ENCODE measurements at regions not wholly inside any gene's neighbourhood (a gene's known extent, or its start where the extent isn't known, plus 50 kb on each side); places are given as distances from the start of the nearest gene placed in this dataset.

DNA sequence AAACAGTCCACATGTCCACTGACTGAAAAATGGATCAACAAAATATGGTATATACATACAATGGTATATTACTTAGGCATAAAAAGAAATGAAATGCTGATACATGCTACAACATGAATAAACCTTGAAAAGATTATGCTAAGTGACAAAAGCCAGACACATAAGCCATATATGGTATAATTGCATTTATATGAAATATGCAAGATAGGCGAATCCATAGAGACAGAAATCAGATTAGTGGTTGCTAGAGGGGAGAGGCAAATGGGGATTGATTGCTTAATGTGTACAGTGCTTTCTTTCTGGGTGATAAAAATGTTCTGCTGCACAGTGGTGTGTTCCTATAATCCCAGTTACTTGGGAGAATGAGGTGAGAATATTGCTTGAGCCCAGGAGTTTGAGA, 171.0 kb downstream of the CYP26B1 start:
- Histone ChIP-seq H3K27me3 (no peaks in the 10 kb centered on the region), H3K9me3 (no peaks in the 10 kb centered on the region), H3K4me1 (no peaks in the 10 kb centered on the region), H3K4me3 (ENCODE audit: low read depth, low read length) (no peak overlapping the region), H3K36me3 (no peaks in the 10 kb centered on the region)
- TF ChIP-seq CTCF (IDR thresholded peaks at IDR 0.05; ENCODE audit: low read depth, low read length): no peak
- no peak for DNase-seq

- no peaks in the 10 kb centered on the region for H3K4me1 ChIP-seq
- no peaks in the 10 kb centered on the region for H3K27me3 ChIP-seq
- DNase-seq: no peak
- no peak for TF ChIP-seq CTCF (IDR thresholded peaks at IDR 0.05; ENCODE audit: low read depth, low read length)
- H3K9me3 ChIP-seq: no peaks in the 10 kb centered on the region
- no peaks in the 10 kb centered on the region for H3K36me3 ChIP-seq
- no peak overlapping the region for H3K4me3 ChIP-seq (ENCODE audit: low read depth, low read length)
Observed at GRCh38 chr2:71974846-71975245, 172.8 kb downstream of the CYP26B1 start.

DNA sequence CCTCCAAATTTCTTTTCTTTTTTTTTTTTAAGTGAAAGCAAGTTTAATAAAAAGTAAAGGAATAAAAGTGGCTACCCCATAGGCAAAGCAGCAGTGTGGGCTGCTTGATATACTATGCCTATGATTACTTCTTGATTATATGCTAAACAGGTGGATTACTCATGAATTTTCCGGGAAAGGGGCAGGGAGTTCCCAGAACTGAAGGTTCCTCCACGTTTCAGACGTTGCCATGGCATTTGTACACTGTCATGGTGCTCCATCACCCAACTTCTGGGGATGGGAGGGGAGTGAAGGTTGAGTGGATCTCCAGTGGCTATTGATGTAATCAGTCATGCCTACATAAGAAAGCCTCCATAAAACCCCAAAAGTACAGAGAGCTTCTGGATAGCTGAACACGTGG, 176.2 kb downstream of the CYP26B1 start:
- no peaks in the 10 kb centered on the region for H3K36me3 ChIP-seq
- no peaks in the 10 kb centered on the region for H3K4me1 ChIP-seq
- no peaks in the 10 kb centered on the region for H3K27me3 ChIP-seq
- H3K9me3 ChIP-seq: no peaks in the 10 kb centered on the region
- H3K4me3 ChIP-seq (ENCODE audit: low read depth, low read length): no peak overlapping the region
- no peak for DNase-seq
- no peak for TF ChIP-seq CTCF (IDR thresholded peaks at IDR 0.05; ENCODE audit: low read depth, low read length)

DNA sequence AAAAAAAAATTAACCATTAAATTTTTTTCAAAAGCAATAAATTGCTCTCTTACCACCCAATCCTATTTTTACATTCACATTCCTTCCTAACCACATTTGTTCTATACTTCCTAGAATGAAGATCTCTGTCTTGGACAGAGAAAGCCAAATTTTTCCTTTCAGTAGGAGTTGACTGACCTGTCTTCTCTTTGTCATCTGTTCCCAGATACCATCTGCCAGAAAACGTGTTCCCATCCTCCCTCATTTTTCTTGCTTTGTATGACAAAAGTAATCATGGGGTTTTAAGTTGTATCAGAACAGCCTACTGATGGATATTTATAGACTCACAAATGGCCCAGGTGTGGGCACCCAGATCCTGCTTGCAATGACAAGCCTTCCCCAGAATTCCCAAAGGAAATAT, 182.1 kb downstream of the CYP26B1 start:
- DNase-seq: no peak
- Histone ChIP-seq H3K9me3 (no peaks in the 10 kb centered on the region), H3K4me1 (no peaks in the 10 kb centered on the region), H3K36me3 (no peaks in the 10 kb centered on the region), H3K4me3 (ENCODE audit: low read depth, low read length) (no peak overlapping the region), H3K27me3 (no peaks in the 10 kb centered on the region)
- TF ChIP-seq CTCF (IDR thresholded peaks at IDR 0.05; ENCODE audit: low read depth, low read length): no peak

DNA sequence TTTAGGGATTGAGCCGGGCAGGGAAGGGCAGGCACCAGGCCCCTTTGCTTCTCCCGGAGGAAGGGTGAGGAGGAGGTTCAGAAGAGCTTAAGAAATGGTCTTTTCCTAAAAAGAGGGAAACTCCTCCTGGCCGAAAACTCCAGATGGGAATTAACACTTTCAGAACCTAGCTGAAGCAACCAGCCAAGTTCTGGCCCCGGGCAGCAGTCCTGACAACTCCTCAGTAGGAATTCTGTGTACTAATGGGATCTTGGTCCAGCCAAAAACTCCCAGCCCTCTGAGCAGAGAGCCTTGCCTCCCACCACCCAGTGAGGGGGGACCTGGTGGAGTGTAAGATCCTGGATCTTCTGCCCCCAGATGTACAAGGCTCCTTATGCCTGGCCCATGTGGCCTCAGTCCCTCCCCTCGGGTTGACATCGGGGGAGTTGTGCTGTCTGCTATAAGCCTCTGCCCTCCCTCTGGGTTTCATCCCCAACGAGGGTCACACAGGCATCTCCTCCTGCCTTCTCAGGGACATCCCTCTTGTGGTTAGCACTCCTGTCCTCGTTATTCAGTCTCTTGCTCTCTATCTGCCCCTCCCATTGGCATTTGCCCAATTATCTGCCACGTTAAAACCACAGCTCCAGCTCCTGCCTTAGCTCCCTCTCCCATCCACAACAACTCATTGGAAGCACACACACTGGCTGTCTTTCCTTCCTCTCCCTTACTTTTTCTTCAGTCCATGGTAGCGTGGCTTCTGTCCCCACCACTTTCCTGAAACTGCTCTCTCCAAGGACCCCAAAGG, 184.6 kb downstream of the CYP26B1 start:
- H3K27me3 ChIP-seq: no peaks in the 10 kb centered on the region
- no peak for TF ChIP-seq CTCF (IDR thresholded peaks at IDR 0.05; ENCODE audit: low read depth, low read length)
- H3K9me3 ChIP-seq: no peaks in the 10 kb centered on the region
- no peak overlapping the region for H3K4me3 ChIP-seq (ENCODE audit: low read depth, low read length)
- H3K36me3 ChIP-seq: no peaks in the 10 kb centered on the region
- DNase-seq: no peak
- H3K4me1 ChIP-seq: no peaks in the 10 kb centered on the region

- Histone ChIP-seq H3K4me1 (no peaks in the 10 kb centered on the region), H3K9me3 (no peaks in the 10 kb centered on the region), H3K27me3 (no peaks in the 10 kb centered on the region), H3K4me3 (ENCODE audit: low read depth, low read length) (no peak overlapping the region), H3K36me3 (no peaks in the 10 kb centered on the region)
- no peak for TF ChIP-seq CTCF (IDR thresholded peaks at IDR 0.05; ENCODE audit: low read depth, low read length)
- no peak for DNase-seq
Observed at GRCh38 chr2:71962350-71962749, 185.3 kb downstream of the CYP26B1 start.

Measured in BE2C (cell line).